SU-DHL-6 (cell line): ENCODE measurements at regions not wholly inside any gene's neighbourhood (a gene's known extent, or its start where the extent isn't known, plus 50 kb on each side); places are given as distances from the start of the nearest gene placed in this dataset.

Source experiments
- H2AFZ ChIP-seq: fragments of 200-600 bp; sonication (generic); 2 replicates; pipeline ENCODE4 v1.6.1; 2014; ENCODE audit warnings: low read depth, mild to moderate bottlenecking, moderate library complexity, mixed read lengths, antibody characterized with exemption, low read length; ENCODE audit not compliant: severe bottlenecking
- H3F3A ChIP-seq: fragments of 200-600 bp; shearing (Covaris generic); 2 replicates; pipeline ENCODE4 v1.6.0; 2016; ENCODE audit warnings: antibody characterized with exemption, mild to moderate bottlenecking; ENCODE audit not compliant: insufficient read depth
- H3K27ac ChIP-seq: fragments of 200-600 bp; sonication (generic); 2 replicates; pipeline ENCODE4 v1.5.1; 2016; ENCODE audit warnings: low read depth, mild to moderate bottlenecking, low read length, moderate library complexity, mixed read lengths
- H3K27me3 ChIP-seq: fragments of 200-600 bp; sonication (generic), shearing (Covaris generic); 2 replicates; pipeline ENCODE4 v1.6.0; 2014; ENCODE audit warnings: mild to moderate bottlenecking, low read length
- H3K36me3 ChIP-seq: fragments of 200-600 bp; sonication (generic); 2 replicates; pipeline ENCODE4 v1.6.1; 2014; ENCODE audit warnings: mild to moderate bottlenecking, low read length, mixed read lengths
- H3K4me2 ChIP-seq: fragments of 300-600, 200-600 bp; shearing (Covaris generic), sonication (generic); 2 replicates; pipeline ENCODE4 v1.6.0; 2014; ENCODE audit warnings: low read length, low read depth, mild to moderate bottlenecking; ENCODE audit not compliant: poor library complexity, severe bottlenecking
- H3K4me3 ChIP-seq: fragments of 200-600 bp; sonication (generic); 2 replicates; pipeline ENCODE4 v1.5.1; 2014; ENCODE audit warnings: antibody characterized with exemption, low read length, mild to moderate bottlenecking, mixed read lengths; ENCODE audit not compliant: insufficient read depth, poor library complexity, severe bottlenecking
- H3K79me2 ChIP-seq: fragments of 200-600 bp; sonication (generic); 2 replicates; pipeline ENCODE4 v1.6.1; 2014; ENCODE audit warnings: mild to moderate bottlenecking, low read length, moderate library complexity; ENCODE audit not compliant: insufficient read depth
- H3K9ac ChIP-seq: fragments of 200-600 bp; sonication (generic); 2 replicates; pipeline ENCODE4 v1.7.0; 2014; ENCODE audit warnings: mild to moderate bottlenecking, low read length
- H3K9me2 ChIP-seq: fragments of 200-600 bp; sonication (generic); replicated peaks from 2 replicates; pipeline ENCODE4 v1.6.1; 2014; ENCODE audit warnings: low read length; ENCODE audit not compliant: insufficient read depth
- H3K9me3 ChIP-seq: fragments of 200-600 bp; sonication (generic); 2 replicates; pipeline ENCODE4 v1.6.1; 2014; ENCODE audit warnings: low read length, mixed read lengths; ENCODE audit not compliant: insufficient read depth
- H4K20me1 ChIP-seq: fragments of 200-600 bp; sonication (generic); 2 replicates; pipeline ENCODE4 v1.6.1; 2014; ENCODE audit warnings: low read depth, mild to moderate bottlenecking, antibody characterized with exemption, low read length, moderate library complexity, mixed read lengths
- CTCF ChIP-seq: fragments of 200-600 bp; sonication (generic); IDR thresholded peaks from one replicate; pipeline ENCODE4 v1.5.1; 2017; ENCODE audit warnings: antibody characterized with exemption, mild to moderate bottlenecking, low read length, moderate library complexity; ENCODE audit not compliant: insufficient read depth, poor library complexity, severe bottlenecking
- EZH2phosphoT487 ChIP-seq: fragments of 200-600 bp; sonication (generic), shearing (Covaris generic); conservative IDR thresholded peaks from 2 replicates; pipeline ENCODE4 v1.6.1; 2018; ENCODE audit warnings: mild to moderate bottlenecking, antibody characterized with exemption, low read length, moderate library complexity, mixed read lengths

- Histone ChIP-seq H3K79me2 (no peaks in the 10 kb centered on the region), H3K9me3 (no peaks in the 10 kb centered on the region), H3F3A (no peaks in the 10 kb centered on the region), H4K20me1 (no peaks in the 10 kb centered on the region), H3K9ac (no peak overlapping the region), H3K27me3 (no peaks in the 10 kb centered on the region), H3K27ac (no peak overlapping the region), H3K36me3 (no peaks in the 10 kb centered on the region), H3K4me3 (no peak overlapping the region), H3K4me2 (no peak overlapping the region), H2AFZ (no peak overlapping the region), H3K9me2 (no peaks in the 10 kb centered on the region)
- no peak for TF ChIP-seq CTCF
- no peak for TF ChIP-seq EZH2phosphoT487
Observed at GRCh38 chr4:11824566-11824965, 395.9 kb upstream of the HS3ST1 start.

GRCh38 chr4:11821772-11822430, 393.2 kb upstream of the HS3ST1 start:
- Histone ChIP-seq H3K4me3 (no peak overlapping the region), H3K79me2 (no peaks in the 10 kb centered on the region), H3K9ac (no peak overlapping the region), H3K27me3 (no peaks in the 10 kb centered on the region), H3K36me3 (no peaks in the 10 kb centered on the region), H3K27ac (no peak overlapping the region), H3K4me2 (no peak overlapping the region), H3K9me3 (no peaks in the 10 kb centered on the region), H3F3A (no peaks in the 10 kb centered on the region), H3K9me2 (no peaks in the 10 kb centered on the region), H4K20me1 (no peaks in the 10 kb centered on the region), H2AFZ (no peak overlapping the region)
- no peak for TF ChIP-seq CTCF
- no peak for TF ChIP-seq EZH2phosphoT487

GRCh38 chr4:11817088-11817487, 388.4 kb upstream of the HS3ST1 start:
- H3K79me2 ChIP-seq: no peaks in the 10 kb centered on the region
- H4K20me1 ChIP-seq: no peaks in the 10 kb centered on the region
- H3K4me3 ChIP-seq: no peak overlapping the region
- no peaks in the 10 kb centered on the region for H3K36me3 ChIP-seq
- H3K27ac ChIP-seq: no peak overlapping the region
- H3K27me3 ChIP-seq: no peaks in the 10 kb centered on the region
- H3K4me2 ChIP-seq: no peak overlapping the region
- no peaks in the 10 kb centered on the region for H3K9me2 ChIP-seq
- TF ChIP-seq EZH2phosphoT487 (no peak), CTCF (no peak)
- no peaks in the 10 kb centered on the region for H3K9me3 ChIP-seq
- no peak overlapping the region for H2AFZ ChIP-seq
- H3F3A ChIP-seq: no peaks in the 10 kb centered on the region
- no peak overlapping the region for H3K9ac ChIP-seq
